WERI-Rb-1 (cell line): ENCODE measurements at regions not wholly inside any gene's neighbourhood (a gene's known extent, or its start where the extent isn't known, plus 50 kb on each side); places are given as distances from the start of the nearest gene placed in this dataset.

Experiments
- DNase-seq: peaks from one replicate; pipeline ENCODE4 v3.0.0-alpha.2; 2020
- H3K27ac ChIP-seq: fragments of 250-450 bp; sonication (Bioruptor Pico); 2 replicates; pipeline ENCODE4 v1.5.1; 2020; ENCODE audit warnings: mild to moderate bottlenecking, moderate library complexity
- H3K27me3 ChIP-seq: fragments of 250-450 bp; sonication (Bioruptor Pico); 2 replicates; pipeline ENCODE4 v1.5.1; 2021; ENCODE audit warnings: mild to moderate bottlenecking, low read depth, moderate library complexity; ENCODE audit not compliant: insufficient read depth, severe bottlenecking
- H3K36me3 ChIP-seq: fragments of 250-450 bp; sonication (Bioruptor Pico); 2 replicates; pipeline ENCODE4 v1.5.1; 2020; ENCODE audit warnings: mild to moderate bottlenecking, moderate library complexity
- H3K4me3 ChIP-seq: 2 replicates; pipeline ENCODE4 v1.5.1; 2011; ENCODE audit warnings: low read depth, mild to moderate bottlenecking, control low read depth, low read length
- H3K9me3 ChIP-seq: fragments of 250-450 bp; sonication (Bioruptor Pico); 2 replicates; pipeline ENCODE4 v1.5.1; 2021; ENCODE audit warnings: mild to moderate bottlenecking, moderate library complexity; ENCODE audit not compliant: severe bottlenecking
- TF ChIP-seq, protein P1 (sequence below): IDR thresholded peaks from 2 replicates; pipeline ENCODE4 v1.5.1; 2011; ENCODE audit warnings: low read depth, mild to moderate bottlenecking, control low read depth, inconsistent platforms, low read length

DNA sequence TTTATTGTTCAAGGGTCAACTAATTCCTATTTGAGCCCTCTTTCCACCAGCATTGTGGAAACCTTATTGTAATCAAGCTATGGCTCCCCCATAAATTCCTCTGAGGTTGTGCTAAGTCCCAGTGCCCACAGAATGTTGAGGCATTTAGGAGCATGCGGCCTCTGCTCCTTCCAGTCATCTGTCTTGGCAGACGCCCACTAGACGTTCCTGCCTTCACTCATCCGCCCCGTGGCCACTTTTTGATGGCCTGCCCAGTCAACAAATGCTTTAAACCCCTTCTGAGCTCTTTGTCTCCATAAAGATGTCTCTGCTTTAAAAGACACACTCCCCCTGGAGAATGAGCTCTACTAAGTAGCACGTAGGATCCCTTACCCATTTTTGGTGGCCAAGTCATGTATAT, 104.7 kb downstream of the GAS1 start:
- no peak overlapping the region for H3K27ac ChIP-seq
- no peaks in the 10 kb centered on the region for H3K9me3 ChIP-seq
- H3K4me3 ChIP-seq, result no peak overlapping the region
- no peak for DNase-seq
- TF ChIP-seq, protein P1, sequence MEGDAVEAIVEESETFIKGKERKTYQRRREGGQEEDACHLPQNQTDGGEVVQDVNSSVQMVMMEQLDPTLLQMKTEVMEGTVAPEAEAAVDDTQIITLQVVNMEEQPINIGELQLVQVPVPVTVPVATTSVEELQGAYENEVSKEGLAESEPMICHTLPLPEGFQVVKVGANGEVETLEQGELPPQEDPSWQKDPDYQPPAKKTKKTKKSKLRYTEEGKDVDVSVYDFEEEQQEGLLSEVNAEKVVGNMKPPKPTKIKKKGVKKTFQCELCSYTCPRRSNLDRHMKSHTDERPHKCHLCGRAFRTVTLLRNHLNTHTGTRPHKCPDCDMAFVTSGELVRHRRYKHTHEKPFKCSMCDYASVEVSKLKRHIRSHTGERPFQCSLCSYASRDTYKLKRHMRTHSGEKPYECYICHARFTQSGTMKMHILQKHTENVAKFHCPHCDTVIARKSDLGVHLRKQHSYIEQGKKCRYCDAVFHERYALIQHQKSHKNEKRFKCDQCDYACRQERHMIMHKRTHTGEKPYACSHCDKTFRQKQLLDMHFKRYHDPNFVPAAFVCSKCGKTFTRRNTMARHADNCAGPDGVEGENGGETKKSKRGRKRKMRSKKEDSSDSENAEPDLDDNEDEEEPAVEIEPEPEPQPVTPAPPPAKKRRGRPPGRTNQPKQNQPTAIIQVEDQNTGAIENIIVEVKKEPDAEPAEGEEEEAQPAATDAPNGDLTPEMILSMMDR, result no peak
- peaks cover 35% of the 10 kb centered on the region for H3K27me3 ChIP-seq
- H3K36me3 ChIP-seq, result no peaks in the 10 kb centered on the region

DNA sequence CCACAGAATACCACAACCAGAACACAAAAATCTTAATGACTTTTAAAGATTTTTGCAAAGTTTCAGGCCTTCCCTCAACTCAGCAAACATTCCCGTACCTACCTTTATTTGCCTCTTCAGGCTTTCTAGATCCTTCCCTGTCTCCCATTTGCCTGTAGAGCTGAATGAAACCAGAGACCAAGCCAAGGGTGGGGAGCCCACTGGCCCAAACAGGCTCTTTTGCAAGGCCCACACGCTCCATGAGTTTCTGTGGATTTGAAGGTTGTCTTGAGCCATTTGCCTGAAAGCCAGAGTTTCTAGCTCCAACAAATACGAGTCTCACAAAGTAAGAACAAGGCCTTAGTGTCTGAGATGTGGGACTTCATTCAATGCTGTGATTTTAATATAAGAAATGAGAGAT, 107.8 kb downstream of the GAS1 start:
- H3K4me3 ChIP-seq, result no peak overlapping the region
- TF ChIP-seq, protein P1, result no peak
- H3K27me3 ChIP-seq, result peaks cover 24% of the 10 kb centered on the region
- no peaks in the 10 kb centered on the region for H3K36me3 ChIP-seq
- no peaks in the 10 kb centered on the region for H3K9me3 ChIP-seq
- H3K27ac ChIP-seq, result no peak overlapping the region
- DNase-seq, result no peak

DNA sequence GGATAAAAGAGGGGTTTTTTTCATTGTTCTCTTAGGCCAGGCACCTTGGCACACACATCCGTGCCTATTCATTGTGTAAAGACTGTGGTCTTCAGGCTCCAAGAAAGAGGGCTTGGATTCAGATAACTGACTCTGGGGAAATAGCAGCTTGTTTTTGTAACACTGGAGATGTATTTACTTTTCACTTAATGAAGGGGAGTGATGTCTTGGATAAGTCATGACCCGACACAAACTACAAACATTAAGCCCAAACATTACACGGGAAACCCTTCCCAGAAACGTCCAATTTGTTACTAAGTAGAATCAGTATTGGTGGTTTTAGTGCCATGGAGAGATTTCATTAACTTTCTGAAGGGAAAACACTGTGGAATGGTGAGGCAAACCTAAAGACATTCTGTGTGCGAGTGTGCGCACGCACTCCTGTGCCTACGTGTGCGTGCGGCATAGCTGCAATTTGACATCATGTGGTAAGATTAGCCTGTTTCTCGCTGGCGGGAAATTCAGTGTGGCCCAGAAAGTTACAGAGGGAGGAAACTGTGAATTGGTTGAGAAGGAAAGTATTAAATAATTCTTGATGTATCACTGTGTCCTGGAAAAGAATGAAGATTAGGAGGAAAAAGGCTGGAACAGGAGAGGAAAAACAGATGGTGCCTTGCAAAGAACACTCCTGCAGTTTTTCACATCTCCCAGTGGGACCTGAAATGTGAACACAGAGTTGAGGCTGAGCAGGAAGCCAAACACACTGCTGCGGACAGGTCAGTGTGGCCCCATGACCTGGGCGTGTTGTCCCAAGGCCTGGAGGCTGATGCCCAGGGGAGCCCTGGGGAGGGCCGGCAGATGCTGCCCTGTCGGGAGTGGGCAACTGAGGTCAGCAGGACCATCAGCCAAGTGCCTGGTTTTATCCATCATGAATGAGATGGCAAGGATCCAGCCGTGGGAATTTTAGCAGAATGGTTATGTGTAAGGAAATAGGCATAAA, 108.5 kb downstream of the GAS1 start:
- no peak overlapping the region for H3K27ac ChIP-seq

DNA sequence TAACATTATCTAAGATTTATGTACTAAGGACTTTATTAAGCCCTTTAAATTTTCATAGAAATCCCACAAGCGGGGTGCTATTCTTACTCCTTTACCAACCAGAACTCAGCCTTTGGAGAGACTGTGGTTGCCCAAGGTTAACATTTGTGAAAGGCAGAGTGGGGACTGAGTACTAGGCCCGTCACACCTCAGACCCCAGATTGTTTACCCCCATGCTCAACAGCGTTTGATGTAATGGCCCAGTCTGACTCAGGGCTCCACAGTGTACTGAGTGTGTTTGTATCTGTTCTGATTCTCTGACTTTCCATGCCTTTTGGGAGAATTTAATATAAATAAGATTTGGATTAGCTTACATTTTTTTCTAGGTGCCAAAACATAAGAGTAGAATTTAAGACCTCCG, 110.0 kb downstream of the GAS1 start:
- Histone ChIP-seq H3K9me3 (no peaks in the 10 kb centered on the region), H3K36me3 (no peaks in the 10 kb centered on the region), H3K27ac (no peak overlapping the region), H3K4me3 (no peak overlapping the region), H3K27me3 (peaks cover 11% of the 10 kb centered on the region)
- TF ChIP-seq, protein P1, result no peak
- DNase-seq, result no peak

More for the DNA sequence above, 108.5 kb downstream of the GAS1 start:
- no peaks in the 10 kb centered on the region for H3K9me3 ChIP-seq
- H3K4me3 ChIP-seq, result no peak overlapping the region
- DNase-seq, result no peak
- H3K27me3 ChIP-seq, result peaks cover 19% of the 10 kb centered on the region
- TF ChIP-seq, protein P1, result no peak
- no peaks in the 10 kb centered on the region for H3K36me3 ChIP-seq

DNA sequence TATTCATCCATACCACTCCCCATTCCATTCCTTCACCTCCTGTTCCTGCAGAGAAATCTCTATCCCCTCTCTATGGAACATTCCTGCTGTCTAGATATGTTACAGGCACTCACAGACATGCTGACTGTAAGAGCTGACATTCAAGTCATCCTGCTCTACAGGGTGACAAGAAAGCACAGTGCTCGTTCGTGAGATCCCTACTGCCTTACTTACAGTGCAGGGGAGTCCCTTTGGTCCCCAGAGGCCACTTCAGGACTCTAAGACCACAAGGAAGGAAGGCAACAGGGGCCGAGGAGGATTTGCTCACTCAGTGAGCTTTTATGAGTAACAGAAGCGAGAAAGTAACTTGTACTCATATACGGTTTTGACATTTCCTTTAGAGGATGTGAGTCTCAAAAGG, 110.5 kb downstream of the GAS1 start:
- TF ChIP-seq, protein P1, result no peak
- no peak for DNase-seq
- H3K4me3 ChIP-seq, result no peak overlapping the region
- H3K36me3 ChIP-seq, result no peaks in the 10 kb centered on the region
- H3K27me3 ChIP-seq, result peaks cover 7% of the 10 kb centered on the region
- H3K27ac ChIP-seq, result no peak overlapping the region
- no peaks in the 10 kb centered on the region for H3K9me3 ChIP-seq
